Left renal cortex interstitium (tissue), 4 donors: ENCODE measurements at regions not wholly inside any gene's neighbourhood (a gene's known extent, or its start where the extent isn't known, plus 50 kb on each side); places are given as distances from the start of the nearest gene placed in this dataset.
"Not testable (repeated sequence)": the region's sequence is repeated elsewhere in the genome, so short reads cannot be mapped to it uniquely, and the experiment has no call there.

Experiments
- DNase-seq, 4 donors: peaks; one replicate each; pipeline ENCODE4 v3.0.0-alpha.2; 2013; ENCODE audit warnings: low read depth in 4 of 4, low spot score in 2 of 4, missing footprints in 1 of 4

GRCh38 chr22:19599004-19599403 lies 74.8 kb upstream of the CLDN5 start:
- DNase-seq = no peak

GRCh38 chr22:19599626-19600243 lies 75.5 kb upstream of the CLDN5 start:
- no peak for DNase-seq

GRCh38 chr22:19603346-19603745 lies 79.1 kb upstream of the CLDN5 start:
- not testable (repeated sequence) for DNase-seq

GRCh38 chr22:19603767-19604166 lies 79.6 kb upstream of the CLDN5 start:
- no peak for DNase-seq

GRCh38 chr22:19604711-19605268 lies 80.6 kb upstream of the CLDN5 start:
- no peak for DNase-seq

- no peak for DNase-seq
Observed at GRCh38 chr22:19605508-19606331, 81.5 kb upstream of the CLDN5 start.

GRCh38 chr22:19606332-19607191 lies 82.4 kb upstream of the CLDN5 start:
- no peak for DNase-seq

GRCh38 chr22:19607192-19608002 lies 83.2 kb upstream of the CLDN5 start:
- no peak for DNase-seq

GRCh38 chr22:19608003-19608690 lies 83.9 kb upstream of the CLDN5 start:
- DNase-seq = no peak

GRCh38 chr22:19609753-19610152 lies 85.5 kb upstream of the CLDN5 start:
- not testable (repeated sequence) for DNase-seq

GRCh38 chr22:19610518-19611253 lies 86.5 kb upstream of the CLDN5 start:
- DNase-seq = no peak

- DNase-seq = no peak
Observed at GRCh38 chr22:19611590-19611989, 87.4 kb upstream of the CLDN5 start.

GRCh38 chr22:19612866-19613572 lies 88.8 kb upstream of the CLDN5 start:
- DNase-seq = no peak

- DNase-seq = no peak
Observed at GRCh38 chr22:19614536-19614863, 90.3 kb upstream of the CLDN5 start.

GRCh38 chr22:19615001-19615461 lies 90.8 kb upstream of the CLDN5 start:
- DNase-seq = no peak

- no peak for DNase-seq
Observed at GRCh38 chr22:19615867-19616581, 91.8 kb upstream of the CLDN5 start.

- DNase-seq = no peak
Observed at GRCh38 chr22:19619144-19620009, 94.9 kb upstream of the SEPTIN5 start.
